Memory B cell (primary cell): ENCODE measurements at regions not wholly inside any gene's neighbourhood (a gene's known extent, or its start where the extent isn't known, plus 50 kb on each side); places are given as distances from the start of the nearest gene placed in this dataset.

ENCODE experiments used
- ATAC-seq: fragments of 150-1000 bp; cut with Tn5 transposase; 2 replicates; pipeline ENCODE4 v1.10.0; 2021; ENCODE audit warnings: low read depth, mild to moderate bottlenecking, moderate library complexity
- DNase-seq, 2 donors: peaks; one replicate each; pipeline ENCODE4 v3.0.0; 2022; ENCODE audit warnings: low spot score in 2 of 2
- H3K27ac Mint-ChIP-seq: one replicate; pipeline ENCODE4 v1.8.0; 2022; ENCODE audit warnings: mild to moderate bottlenecking, moderate library complexity, mixed read lengths
- H3K27me3 Mint-ChIP-seq: one replicate; pipeline ENCODE4 v1.8.0; 2022; ENCODE audit warnings: mixed read lengths
- H3K36me3 Mint-ChIP-seq: one replicate; pipeline ENCODE4 v1.8.0; 2022; ENCODE audit warnings: mild to moderate bottlenecking, mixed read lengths
- H3K4me1 Mint-ChIP-seq: one replicate; pipeline ENCODE4 v1.8.0; 2022; ENCODE audit warnings: mixed read lengths
- H3K4me3 Mint-ChIP-seq: one replicate; pipeline ENCODE4 v1.8.0; 2022; ENCODE audit warnings: mild to moderate bottlenecking, moderate library complexity, mixed read lengths
- H3K9me3 Mint-ChIP-seq: one replicate; pipeline ENCODE4 v1.8.0; 2022; ENCODE audit warnings: mixed read lengths

GRCh38 chr6:105838171-105838570 lies 248.0 kb upstream of the PRDM1 start:
- DNase-seq (no peak), ATAC-seq (no peak)
- no peaks in the 10 kb centered on the region for H3K9me3 Mint-ChIP-seq
- no peak overlapping the region for H3K4me3 Mint-ChIP-seq
- no peak overlapping the region for H3K27ac Mint-ChIP-seq
- no peaks in the 10 kb centered on the region for H3K36me3 Mint-ChIP-seq
- peaks cover 2% of the 10 kb centered on the region for H3K27me3 Mint-ChIP-seq
- peaks cover 3% of the 10 kb centered on the region for H3K4me1 Mint-ChIP-seq

- no peaks in the 10 kb centered on the region for H3K36me3 Mint-ChIP-seq
- H3K27me3 Mint-ChIP-seq, result peaks cover 2% of the 10 kb centered on the region
- DNase-seq (no peak), ATAC-seq (no peak)
- peak overlapping the region; percentile 12 for H3K27ac Mint-ChIP-seq
- no peak overlapping the region for H3K4me3 Mint-ChIP-seq
- H3K9me3 Mint-ChIP-seq, result no peaks in the 10 kb centered on the region
- H3K4me1 Mint-ChIP-seq, result peaks cover 3% of the 10 kb centered on the region
Observed at GRCh38 chr6:105836889-105837288, 249.2 kb upstream of the PRDM1 start.

GRCh38 chr6:105836379-105836778 lies 249.8 kb upstream of the PRDM1 start:
- H3K4me1 Mint-ChIP-seq, result peaks cover 5% of the 10 kb centered on the region
- no peak overlapping the region for H3K4me3 Mint-ChIP-seq
- H3K36me3 Mint-ChIP-seq, result no peaks in the 10 kb centered on the region
- ATAC-seq (peak; percentile 37), DNase-seq (no peak)
- no peaks in the 10 kb centered on the region for H3K9me3 Mint-ChIP-seq
- H3K27ac Mint-ChIP-seq, result peak overlapping the region; percentile 12
- H3K27me3 Mint-ChIP-seq, result peaks cover 2% of the 10 kb centered on the region

- ATAC-seq (no peak), DNase-seq (no peak)
- Mint-ChIP-seq H3K27ac (no peak overlapping the region), H3K36me3 (no peaks in the 10 kb centered on the region), H3K4me1 (peaks cover 5% of the 10 kb centered on the region), H3K9me3 (no peaks in the 10 kb centered on the region), H3K27me3 (peaks cover 4% of the 10 kb centered on the region), H3K4me3 (no peak overlapping the region)
Observed at GRCh38 chr6:105835373-105835772, 250.8 kb upstream of the PRDM1 start.

GRCh38 chr6:105833959-105834947 lies 251.9 kb upstream of the PRDM1 start:
- Mint-ChIP-seq H3K27me3 (peaks cover 2% of the 10 kb centered on the region), H3K36me3 (no peaks in the 10 kb centered on the region), H3K4me1 (peaks cover 5% of the 10 kb centered on the region), H3K4me3 (no peak overlapping the region), H3K9me3 (no peaks in the 10 kb centered on the region), H3K27ac (no peak overlapping the region)
- ATAC-seq (no peak), DNase-seq (no peak)

GRCh38 chr6:105832313-105832761 lies 253.8 kb upstream of the PRDM1 start:
- Mint-ChIP-seq H3K9me3 (peaks cover 2% of the 10 kb centered on the region), H3K27ac (no peak overlapping the region), H3K4me3 (no peak overlapping the region), H3K27me3 (peaks cover 5% of the 10 kb centered on the region), H3K36me3 (no peaks in the 10 kb centered on the region), H3K4me1 (peaks cover 5% of the 10 kb centered on the region)
- DNase-seq (no peak), ATAC-seq (no peak)

GRCh38 chr6:105831311-105832097 lies 254.6 kb upstream of the PRDM1 start:
- Mint-ChIP-seq H3K4me1 (peaks cover 3% of the 10 kb centered on the region), H3K36me3 (peaks cover 3% of the 10 kb centered on the region), H3K27me3 (peaks cover 6% of the 10 kb centered on the region), H3K4me3 (no peak overlapping the region), H3K9me3 (peaks cover 2% of the 10 kb centered on the region), H3K27ac (peak overlapping the region; percentile 53)
- no peak for ATAC-seq
- DNase-seq, result no peak

- Mint-ChIP-seq H3K4me3 (no peak overlapping the region), H3K4me1 (peaks cover 3% of the 10 kb centered on the region), H3K9me3 (peaks cover 2% of the 10 kb centered on the region), H3K27ac (no peak overlapping the region), H3K27me3 (peaks cover 5% of the 10 kb centered on the region), H3K36me3 (peaks cover 5% of the 10 kb centered on the region)
- ATAC-seq (no peak), DNase-seq (no peak)
Observed at GRCh38 chr6:105825210-105825609, 260.9 kb upstream of the PRDM1 start.

- ATAC-seq (no peak), DNase-seq (no peak)
- Mint-ChIP-seq H3K4me3 (no peak overlapping the region), H3K9me3 (peaks cover 2% of the 10 kb centered on the region), H3K36me3 (peaks cover 5% of the 10 kb centered on the region), H3K27me3 (peaks cover 5% of the 10 kb centered on the region), H3K27ac (no peak overlapping the region), H3K4me1 (peaks cover 3% of the 10 kb centered on the region)
Observed at GRCh38 chr6:105824732-105825131, 261.4 kb upstream of the PRDM1 start.

- no peak for ATAC-seq
- DNase-seq, result no peak
- Mint-ChIP-seq H3K36me3 (peaks cover 3% of the 10 kb centered on the region), H3K27ac (no peak overlapping the region), H3K27me3 (peaks cover 2% of the 10 kb centered on the region), H3K9me3 (no peaks in the 10 kb centered on the region), H3K4me3 (no peak overlapping the region), H3K4me1 (peaks cover 3% of the 10 kb centered on the region)
Observed at GRCh38 chr6:105821777-105822176, 264.4 kb upstream of the PRDM1 start.

- Mint-ChIP-seq H3K4me1 (peaks cover 3% of the 10 kb centered on the region), H3K27me3 (peaks cover 2% of the 10 kb centered on the region), H3K27ac (no peak overlapping the region), H3K4me3 (no peak overlapping the region), H3K36me3 (no peaks in the 10 kb centered on the region), H3K9me3 (no peaks in the 10 kb centered on the region)
- ATAC-seq, result no peak
- DNase-seq, result no peak
Observed at GRCh38 chr6:105821027-105821426, 265.1 kb upstream of the PRDM1 start.

GRCh38 chr6:105819745-105820144 lies 266.4 kb upstream of the PRDM1 start:
- peaks cover 3% of the 10 kb centered on the region for H3K4me1 Mint-ChIP-seq
- H3K27ac Mint-ChIP-seq, result no peak overlapping the region

GRCh38 chr6:105818505-105818904 lies 267.6 kb upstream of the PRDM1 start:
- H3K9me3 Mint-ChIP-seq, result no peaks in the 10 kb centered on the region
- H3K27me3 Mint-ChIP-seq, result peaks cover 7% of the 10 kb centered on the region
- ATAC-seq (no peak), DNase-seq (no peak)
- no peaks in the 10 kb centered on the region for H3K4me1 Mint-ChIP-seq
- no peaks in the 10 kb centered on the region for H3K36me3 Mint-ChIP-seq
- H3K27ac Mint-ChIP-seq, result no peak overlapping the region
- H3K4me3 Mint-ChIP-seq, result no peak overlapping the region

More at GRCh38 chr6:105819745-105820144, 266.4 kb upstream of the PRDM1 start:
- Mint-ChIP-seq H3K4me3 (no peak overlapping the region), H3K9me3 (no peaks in the 10 kb centered on the region), H3K27me3 (peaks cover 2% of the 10 kb centered on the region), H3K36me3 (no peaks in the 10 kb centered on the region)
- ATAC-seq (no peak), DNase-seq (no peak)

- Mint-ChIP-seq H3K4me3 (no peak overlapping the region), H3K9me3 (no peaks in the 10 kb centered on the region), H3K27me3 (peaks cover 7% of the 10 kb centered on the region)
Observed at GRCh38 chr6:105817961-105818360, 268.2 kb upstream of the PRDM1 start.

More at GRCh38 chr6:105817961-105818360, 268.2 kb upstream of the PRDM1 start:
- H3K4me1 Mint-ChIP-seq, result no peaks in the 10 kb centered on the region
- H3K27ac Mint-ChIP-seq, result no peak overlapping the region
- DNase-seq (no peak), ATAC-seq (no peak)
- H3K36me3 Mint-ChIP-seq, result no peaks in the 10 kb centered on the region
